SK-N-SH treated with all-trans-retinoic acid at 6 μM for 48 hours (cell line): ENCODE measurements at regions not wholly inside any gene's neighbourhood (a gene's known extent, or its start where the extent isn't known, plus 50 kb on each side); places are given as distances from the start of the nearest gene placed in this dataset.

Source experiments
- ATAC-seq: fragments of 200-7000 bp; cut with Tn5 transposase; 3 replicates; pipeline ENCODE4 v1.9.1; 2020; ENCODE audit warnings: mild to moderate bottlenecking, moderate library complexity
- ARNTL ChIP-seq: fragments of 450-650 bp; formaldehyde crosslinking; IDR thresholded peaks from 2 replicates; pipeline ENCODE4 v1.5.0; 2020; ENCODE audit warnings: low read depth, mild to moderate bottlenecking, moderate library complexity, borderline replicate concordance
- BACH2 ChIP-seq: fragments of 250-450 bp; sonication (Bioruptor Pico); IDR thresholded peaks from 2 replicates; pipeline ENCODE4 v1.9.0; 2021; ENCODE audit warnings: mild to moderate bottlenecking, borderline replicate concordance
- CREB5 ChIP-seq: fragments of 250-450 bp; sonication (Bioruptor Pico); IDR thresholded peaks from 2 replicates; pipeline ENCODE4 v1.5.1; 2020; ENCODE audit warnings: low read depth, mild to moderate bottlenecking, moderate library complexity
- CSDC2 ChIP-seq: fragments of 250-450 bp; sonication (Bioruptor Pico); IDR thresholded peaks from 2 replicates; pipeline ENCODE4 v1.5.0; 2020; ENCODE audit warnings: mild to moderate bottlenecking, moderate library complexity
- CSRNP3 ChIP-seq: fragments of 250-450 bp; sonication (Bioruptor Pico); IDR thresholded peaks from 2 replicates; pipeline ENCODE4 v1.5.1; 2021; ENCODE audit warnings: mild to moderate bottlenecking, moderate library complexity
- ESRRG ChIP-seq: fragments of 250-450 bp; sonication (Bioruptor Pico); IDR thresholded peaks from 2 replicates; pipeline ENCODE4 v1.6.1; 2021; ENCODE audit warnings: mild to moderate bottlenecking
- GLIS3 ChIP-seq: fragments of 250-450 bp; sonication (Bioruptor Pico); IDR thresholded peaks from 2 replicates; pipeline ENCODE4 v1.5.0; 2020; ENCODE audit warnings: mild to moderate bottlenecking, moderate library complexity
- ISL1 ChIP-seq: fragments of 250-450 bp; sonication (Bioruptor Pico); IDR thresholded peaks from 2 replicates; pipeline ENCODE4 v2.1.2; 2022; ENCODE audit warnings: mild to moderate bottlenecking, moderate library complexity
- OSR1 ChIP-seq: fragments of 250-450 bp; sonication (Bioruptor Pico); IDR thresholded peaks from 2 replicates; pipeline ENCODE4 v1.8.0; 2022; ENCODE audit warnings: moderate library complexity, mild to moderate bottlenecking, inconsistent platforms
- POU6F1 ChIP-seq: fragments of 250-450 bp; sonication (Bioruptor Pico); IDR thresholded peaks from 2 replicates; pipeline ENCODE4 v1.8.0; 2021; ENCODE audit warnings: low read depth, mild to moderate bottlenecking, moderate library complexity, borderline replicate concordance
- PPARA ChIP-seq: fragments of 250-450 bp; sonication (Bioruptor Pico); IDR thresholded peaks from 2 replicates; pipeline ENCODE4 v1.5.0; 2020; ENCODE audit warnings: mild to moderate bottlenecking, borderline replicate concordance
- SNAI2 ChIP-seq: fragments of 250-450 bp; sonication (Bioruptor Pico); IDR thresholded peaks from 2 replicates; pipeline ENCODE4 v1.5.0; 2020; ENCODE audit warnings: mild to moderate bottlenecking, moderate library complexity
- TCF4 ChIP-seq: fragments of 250-450 bp; sonication (Bioruptor Pico); IDR thresholded peaks from 2 replicates; pipeline ENCODE4 v1.8.0; 2021; ENCODE audit warnings: mild to moderate bottlenecking, moderate library complexity, borderline replicate concordance
- TOX ChIP-seq: fragments of 250-450 bp; sonication (Bioruptor Pico); IDR thresholded peaks from 2 replicates; pipeline ENCODE4 v1.8.0; 2021; ENCODE audit warnings: mild to moderate bottlenecking, moderate library complexity, borderline replicate concordance
- TSHZ2 ChIP-seq: fragments of 250-450 bp; sonication (Bioruptor Pico); IDR thresholded peaks from 2 replicates; pipeline ENCODE4 v1.5.0; 2020; ENCODE audit warnings: mild to moderate bottlenecking, moderate library complexity
- ZC3H10 ChIP-seq: fragments of 250-450 bp; sonication (Bioruptor Pico); IDR thresholded peaks from 2 replicates; pipeline ENCODE4 v1.5.1; 2021; ENCODE audit warnings: mild to moderate bottlenecking, moderate library complexity
- ZFP3 ChIP-seq: fragments of 250-450 bp; sonication (Bioruptor Pico); IDR thresholded peaks from 2 replicates; pipeline ENCODE4 v1.5.0; 2020; ENCODE audit warnings: mild to moderate bottlenecking, moderate library complexity
- ZFP30 ChIP-seq: fragments of 450-650 bp; formaldehyde crosslinking; IDR thresholded peaks from 2 replicates; pipeline ENCODE4 v1.5.0; 2022; ENCODE audit warnings: mild to moderate bottlenecking, moderate library complexity
- ZNF565 ChIP-seq: fragments of 450-650 bp; formaldehyde crosslinking; conservative IDR thresholded peaks from 2 replicates; pipeline ENCODE4 v1.5.0; 2020; ENCODE audit warnings: low read depth, mild to moderate bottlenecking, moderate library complexity
- ZNF70 ChIP-seq: fragments of 450-650 bp; formaldehyde crosslinking; IDR thresholded peaks from 2 replicates; pipeline ENCODE4 v1.5.0; 2020; ENCODE audit warnings: mild to moderate bottlenecking, moderate library complexity
- ZNF8 ChIP-seq: fragments of 450-650 bp; formaldehyde crosslinking; IDR thresholded peaks from 2 replicates; pipeline ENCODE4 v1.5.0; 2020; ENCODE audit warnings: mild to moderate bottlenecking, moderate library complexity

GRCh38 chr21:20311234-20311787, 686.9 kb upstream of the NCAM2 start:
- no peak for ATAC-seq
- TF ChIP-seq CREB5 (CRISPR knock-in tag): no peak
- no peak for TF ChIP-seq GLIS3 (CRISPR knock-in tag)
- TF ChIP-seq ZNF8 (CRISPR knock-in tag): no peak

GRCh38 chr21:20313013-20313412, 685.2 kb upstream of the NCAM2 start:
- TF ChIP-seq TOX (CRISPR knock-in tag): no peak
- no peak for TF ChIP-seq ZC3H10 (CRISPR knock-in tag)
- TF ChIP-seq TCF4 (CRISPR knock-in tag): no peak
- TF ChIP-seq CSDC2: no peak
- no peak for TF ChIP-seq BACH2 (CRISPR knock-in tag)
- no peak for TF ChIP-seq CSRNP3
- TF ChIP-seq GLIS3 (CRISPR knock-in tag): no peak
- TF ChIP-seq ZNF8 (CRISPR knock-in tag): no peak
- no peak for TF ChIP-seq TSHZ2
- TF ChIP-seq OSR1 (CRISPR knock-in tag): no peak
- no peak for TF ChIP-seq SNAI2 (CRISPR knock-in tag)
- TF ChIP-seq ARNTL (CRISPR knock-in tag): no peak
- TF ChIP-seq, all 23 proteins: peak for 0
- no peak for ATAC-seq

- TF ChIP-seq BACH2 (CRISPR knock-in tag) (no peak), CSRNP3 (no peak), ZNF565 (CRISPR knock-in tag) (no peak), ZC3H10 (CRISPR knock-in tag) (no peak), TCF4 (CRISPR knock-in tag) (no peak), ISL1 (CRISPR knock-in tag) (no peak)
- ATAC-seq: no peak
Observed at GRCh38 chr21:20315042-20315441, 683.2 kb upstream of the NCAM2 start.

GRCh38 chr21:20329636-20330035, 668.6 kb upstream of the NCAM2 start:
- no peak for ATAC-seq
- no peak for TF ChIP-seq ZNF70
- TF ChIP-seq CSRNP3: no peak
- no peak for TF ChIP-seq ZNF565 (CRISPR knock-in tag)
- no peak for TF ChIP-seq TSHZ2
- no peak for TF ChIP-seq OSR1 (CRISPR knock-in tag)
- no peak for TF ChIP-seq CSDC2
- no peak for TF ChIP-seq ZFP3 (CRISPR knock-in tag)
- TF ChIP-seq ZC3H10 (CRISPR knock-in tag): no peak
- no peak for TF ChIP-seq PPARA (CRISPR knock-in tag)
- no peak for TF ChIP-seq ARNTL (CRISPR knock-in tag)
- TF ChIP-seq ESRRG: no peak
- TF ChIP-seq TOX (CRISPR knock-in tag): no peak
- no peak for TF ChIP-seq BACH2 (CRISPR knock-in tag)
- no peak for TF ChIP-seq ZFP30 (CRISPR knock-in tag)
- TF ChIP-seq POU6F1 (CRISPR knock-in tag): no peak
- no peak for TF ChIP-seq GLIS3 (CRISPR knock-in tag)
- no peak for TF ChIP-seq ISL1 (CRISPR knock-in tag)
- TF ChIP-seq SNAI2 (CRISPR knock-in tag): no peak
- TF ChIP-seq ZNF8 (CRISPR knock-in tag): no peak
